Esophagus muscularis mucosa (tissue), 4 donors: ENCODE measurements at regions not wholly inside any gene's neighbourhood (a gene's known extent, or its start where the extent isn't known, plus 50 kb on each side); places are given as distances from the start of the nearest gene placed in this dataset.

Experiments
- DNase-seq: peaks from one replicate; pipeline ENCODE4 v3.0.0-alpha.2; 2017; ENCODE audit errors: extremely low spot score
- H3K27ac ChIP-seq, 4 donors: fragments of 200-600 bp; sonication (generic); replicated peaks in 1 of 4; 1 replicate in 3 of 4; 2 replicates in 1 of 4; pipeline ENCODE4 v1.5.1; 2016 to 2019; ENCODE audit warnings: mild to moderate bottlenecking in 1 of 4
- H3K27me3 ChIP-seq, 4 donors: fragments of 200-600 bp; sonication (generic); one replicate each; pipeline versions ENCODE4 v1.5.1 to v1.6.0; 2016 to 2019
- H3K36me3 ChIP-seq, 4 donors: fragments of 200-600 bp; sonication (generic); one replicate each; pipeline ENCODE4 v1.5.1; 2016 to 2019
- H3K4me1 ChIP-seq, 4 donors: fragments of 200-600 bp; sonication (generic); one replicate each; pipeline ENCODE4 v1.5.1; 2016 to 2019
- H3K4me3 ChIP-seq, 4 donors: fragments of 200-600 bp; sonication (generic); 1 replicate in 2 of 4; 2 replicates in 2 of 4; pipeline ENCODE4 v1.5.1; 2016 to 2019; ENCODE audit warnings: mild to moderate bottlenecking in 4 of 4, moderate library complexity in 1 of 4
- H3K9me3 ChIP-seq, 4 donors: fragments of 200-600 bp; sonication (generic); 1 replicate in 3 of 4; 2 replicates in 1 of 4; pipeline ENCODE4 v1.5.1; 2016 to 2019
- EP300 ChIP-seq: sonication (generic); formaldehyde crosslinking; IDR thresholded peaks from one replicate; pipeline ENCODE4 v1.6.1; 2017; ENCODE audit warnings: antibody characterized with exemption
- POLR2A ChIP-seq: fragments of 450-650 bp; IDR thresholded peaks from one replicate; pipeline ENCODE4 v1.6.1; 2017; ENCODE audit warnings: antibody characterized with exemption, moderate library complexity, mild to moderate bottlenecking, low read depth
- POLR2AphosphoS5 ChIP-seq, 2 donors: sonication (generic); formaldehyde crosslinking; IDR thresholded peaks; one replicate each; pipeline ENCODE4 v1.6.1; 2017; ENCODE audit warnings: antibody characterized with exemption in 2 of 2
- WGBS: methylation state at CpG from one replicate; pipeline ENCODE4 v1.1.5; 2018; 5-methylcytosine and 5-hydroxymethylcytosine counted together
- intact Hi-C: fragments of 100-400 bp; cut with DNase I; formaldehyde crosslinking; loops from one replicate; pipeline ENCODE4 v1.15.1; 2023
- TF ChIP-seq, protein P1 (sequence below), 3 experiments: fragments of 200-600 bp in 2 of 3; fragments of 450-650 bp in 1 of 3; sonication (generic) in 2 of 3; IDR thresholded peaks; one replicate each; pipeline ENCODE4 v1.5.1; 2017 to 2019; ENCODE audit warnings: antibody characterized with exemption in 3 of 3, mild to moderate bottlenecking in 2 of 3, moderate library complexity in 1 of 3

DNA sequence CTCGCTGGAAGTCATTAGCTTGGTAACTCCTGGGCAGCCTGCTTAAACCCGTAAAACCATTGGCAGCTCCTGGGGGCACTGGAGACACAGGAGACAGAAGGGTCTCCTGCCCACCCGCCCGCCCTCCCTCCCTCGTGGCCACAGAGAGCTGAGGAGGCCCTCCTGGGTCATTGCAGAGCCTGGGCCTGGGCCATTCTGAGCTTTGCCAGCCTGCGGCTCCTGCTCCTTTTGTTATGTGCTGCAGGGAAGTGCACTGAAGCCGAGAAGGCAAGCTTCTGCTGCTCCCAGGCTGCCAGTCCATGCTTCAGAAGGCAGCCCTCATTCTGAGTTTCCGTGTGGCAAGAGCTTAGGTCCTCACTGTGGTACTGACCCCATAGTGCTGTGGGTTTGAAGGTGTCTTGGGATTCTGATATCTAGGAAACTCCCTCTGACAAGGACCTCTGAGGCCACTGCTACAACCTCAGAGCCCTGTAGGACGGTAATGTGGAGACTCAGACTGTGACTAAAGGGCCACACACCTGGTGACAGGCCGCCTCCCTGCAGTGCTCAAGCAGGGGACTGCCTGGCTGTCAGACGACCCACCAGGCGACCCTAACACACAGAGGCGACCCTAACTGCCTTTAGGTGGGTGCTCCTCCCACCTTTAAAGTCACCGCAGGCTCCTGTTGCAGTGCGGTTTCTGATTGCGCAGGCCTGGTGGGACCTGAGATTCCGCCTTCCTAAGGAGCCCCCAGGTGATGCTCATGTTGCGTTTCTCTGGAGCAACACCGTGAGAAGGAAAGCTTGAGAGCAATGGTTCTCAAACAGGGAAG, 118.7 kb downstream of the IER5 start:
- Histone ChIP-seq H3K4me1 (peaks cover 10 to 15% (median 11%) of the 10 kb centered on the region in 4 donors), H3K4me3 (no peak overlapping the region)
- 96% methylated on average over 6 of the region's 19 CpGs for WGBS

DNA sequence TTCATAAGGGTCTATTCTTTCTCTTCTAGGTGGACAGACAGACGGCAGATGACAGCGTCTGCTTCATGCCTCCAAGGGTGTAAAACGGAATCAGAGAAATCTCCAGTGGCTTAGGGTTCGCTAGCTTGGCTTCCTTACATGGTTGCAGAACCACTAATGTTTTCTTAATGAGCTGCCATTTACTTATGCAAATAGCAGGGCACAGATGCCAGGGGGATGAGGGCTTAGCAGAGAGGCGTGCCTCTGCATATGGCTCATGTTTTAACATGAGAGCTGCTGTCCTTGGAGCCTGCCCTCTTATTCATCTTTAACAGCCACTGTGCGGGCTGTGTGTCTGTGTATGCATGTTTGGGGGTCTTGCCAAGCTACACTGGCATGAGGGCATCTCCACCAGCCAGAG, 119.6 kb downstream of the IER5 start:
- intact Hi-C loops, result no loop called here
- H3K27me3 ChIP-seq, result no peaks in the 10 kb centered on the region
- H3K27ac ChIP-seq, result no peak overlapping the region
- H3K36me3 ChIP-seq, result no peaks in the 10 kb centered on the region
- peaks cover 10 to 15% (median 11%) of the 10 kb centered on the region in 4 donors for H3K4me1 ChIP-seq
- 78% methylated on average over 6 of the region's 6 CpGs for WGBS
- DNase-seq, result no peak
- no peak overlapping the region for H3K4me3 ChIP-seq
- no peak for TF ChIP-seq EP300
- TF ChIP-seq, protein P1, sequence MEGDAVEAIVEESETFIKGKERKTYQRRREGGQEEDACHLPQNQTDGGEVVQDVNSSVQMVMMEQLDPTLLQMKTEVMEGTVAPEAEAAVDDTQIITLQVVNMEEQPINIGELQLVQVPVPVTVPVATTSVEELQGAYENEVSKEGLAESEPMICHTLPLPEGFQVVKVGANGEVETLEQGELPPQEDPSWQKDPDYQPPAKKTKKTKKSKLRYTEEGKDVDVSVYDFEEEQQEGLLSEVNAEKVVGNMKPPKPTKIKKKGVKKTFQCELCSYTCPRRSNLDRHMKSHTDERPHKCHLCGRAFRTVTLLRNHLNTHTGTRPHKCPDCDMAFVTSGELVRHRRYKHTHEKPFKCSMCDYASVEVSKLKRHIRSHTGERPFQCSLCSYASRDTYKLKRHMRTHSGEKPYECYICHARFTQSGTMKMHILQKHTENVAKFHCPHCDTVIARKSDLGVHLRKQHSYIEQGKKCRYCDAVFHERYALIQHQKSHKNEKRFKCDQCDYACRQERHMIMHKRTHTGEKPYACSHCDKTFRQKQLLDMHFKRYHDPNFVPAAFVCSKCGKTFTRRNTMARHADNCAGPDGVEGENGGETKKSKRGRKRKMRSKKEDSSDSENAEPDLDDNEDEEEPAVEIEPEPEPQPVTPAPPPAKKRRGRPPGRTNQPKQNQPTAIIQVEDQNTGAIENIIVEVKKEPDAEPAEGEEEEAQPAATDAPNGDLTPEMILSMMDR (IDR thresholded peaks at IDR 0.05), result no peak
- no peaks in the 10 kb centered on the region for H3K9me3 ChIP-seq

More for the DNA sequence above, 118.7 kb downstream of the IER5 start:
- Histone ChIP-seq H3K36me3 (no peaks in the 10 kb centered on the region), H3K9me3 (no peaks in the 10 kb centered on the region), H3K27ac (no peak overlapping the region), H3K27me3 (no peaks in the 10 kb centered on the region)
- TF ChIP-seq EP300 (no peak), POLR2AphosphoS5 (IDR thresholded peaks at IDR 0.05) (no peak), POLR2A (no peak)
- TF ChIP-seq, protein P1 (IDR thresholded peaks at IDR 0.05), result no peak
- intact Hi-C loops, result no loop called here
- DNase-seq, result no peak

- Histone ChIP-seq H3K4me1 (peaks cover 10 to 15% (median 11%) of the 10 kb centered on the region in 4 donors), H3K4me3 (no peak overlapping the region), H3K27ac (no peak overlapping the region), H3K9me3 (no peaks in the 10 kb centered on the region), H3K27me3 (no peaks in the 10 kb centered on the region), H3K36me3 (no peaks in the 10 kb centered on the region)
- no peak for TF ChIP-seq POLR2AphosphoS5 (IDR thresholded peaks at IDR 0.05)
- intact Hi-C loops, result no loop called here
- DNase-seq, result no peak
- WGBS, result 87% methylated on average over 5 of the region's 5 CpGs
Observed at GRCh38 chr1:181208967-181209366, 120.5 kb downstream of the IER5 start.

DNA sequence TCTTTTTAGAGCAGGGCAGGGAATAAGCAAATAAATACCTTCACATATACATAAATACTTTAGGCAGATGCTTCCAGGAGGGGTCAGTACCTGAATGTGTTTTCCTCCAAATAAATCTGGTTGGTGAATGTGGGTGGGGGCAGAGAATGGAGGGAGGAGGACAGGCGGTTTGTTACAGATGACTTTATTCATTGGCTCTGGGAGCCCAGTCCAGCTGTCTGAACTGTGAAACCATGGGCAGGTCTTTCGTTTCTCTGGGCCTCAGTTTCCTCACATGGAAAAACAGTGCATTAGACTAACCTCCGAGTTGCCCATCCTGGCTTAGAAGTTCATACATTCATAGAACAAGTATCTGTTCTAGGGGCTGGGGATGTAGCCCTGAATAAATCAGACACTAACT, 124.6 kb downstream of the IER5 start:
- Histone ChIP-seq H3K9me3 (no peaks in the 10 kb centered on the region), H3K27ac (no peak overlapping the region), H3K4me3 (no peak overlapping the region), H3K27me3 (no peaks in the 10 kb centered on the region), H3K36me3 (no peaks in the 10 kb centered on the region), H3K4me1 (peaks cover 0 to 4% (median 0%) of the 10 kb centered on the region in 4 donors)
- no peak for DNase-seq
- WGBS, result 88% methylated on average over 3 of the region's 3 CpGs
- intact Hi-C loops, result no loop called here
- no peak for TF ChIP-seq POLR2AphosphoS5 (IDR thresholded peaks at IDR 0.05)
- TF ChIP-seq EP300, result no peak
- no peak for TF ChIP-seq POLR2A
- TF ChIP-seq, protein P1 (IDR thresholded peaks at IDR 0.05), result no peak

GRCh38 chr1:181216591-181216994, 128.1 kb downstream of the IER5 start:
- H3K36me3 ChIP-seq, result no peaks in the 10 kb centered on the region
- WGBS, result 40% methylated on average over 3 of the region's 3 CpGs
- no peak for TF ChIP-seq EP300
- TF ChIP-seq POLR2AphosphoS5 (IDR thresholded peaks at IDR 0.05), result no peak
- no peak for TF ChIP-seq POLR2A
- TF ChIP-seq, protein P1 (IDR thresholded peaks at IDR 0.05), result no peak
- no peaks in the 10 kb centered on the region for H3K4me1 ChIP-seq
- intact Hi-C loops, result no loop called here
- no peak overlapping the region for H3K27ac ChIP-seq
- H3K9me3 ChIP-seq, result no peaks in the 10 kb centered on the region
- H3K4me3 ChIP-seq, result no peak overlapping the region
- DNase-seq, result no peak
- no peaks in the 10 kb centered on the region for H3K27me3 ChIP-seq
